Esophagus squamous epithelium (tissue), 4 donors: ENCODE measurements at regions not wholly inside any gene's neighbourhood (a gene's known extent, or its start where the extent isn't known, plus 50 kb on each side); places are given as distances from the start of the nearest gene placed in this dataset.

Experiments used
- CTCF ChIP-seq, 6 experiments: fragments of 450-650 bp in 4 of 6; fragments of 200-600 bp in 2 of 6; sonication (generic) in 2 of 6; IDR thresholded peaks; one replicate each; pipeline ENCODE4 v1.5.1; 2016 to 2019; ENCODE audit warnings: antibody characterized with exemption in 6 of 6, mild to moderate bottlenecking in 4 of 6, moderate library complexity in 4 of 6
- POLR2A ChIP-seq, 4 donors: fragments of 450-650 bp; IDR thresholded peaks; one replicate each; pipeline ENCODE4 v1.6.1; 2017; ENCODE audit warnings: antibody characterized with exemption in 4 of 4, mild to moderate bottlenecking in 4 of 4, moderate library complexity in 3 of 4

GRCh38 chr20:60845146-60845545 lies 406.9 kb upstream of the CDH4 start:
- no peak for TF ChIP-seq CTCF (IDR thresholded peaks at IDR 0.05)
- TF ChIP-seq POLR2A (IDR thresholded peaks at IDR 0.05), result no peak
